ENCODE measurements at regions not wholly inside any gene's neighbourhood (a gene's known extent, or its start where the extent isn't known, plus 50 kb on each side); places are given as distances from the start of the nearest gene placed in this dataset.

DNA sequence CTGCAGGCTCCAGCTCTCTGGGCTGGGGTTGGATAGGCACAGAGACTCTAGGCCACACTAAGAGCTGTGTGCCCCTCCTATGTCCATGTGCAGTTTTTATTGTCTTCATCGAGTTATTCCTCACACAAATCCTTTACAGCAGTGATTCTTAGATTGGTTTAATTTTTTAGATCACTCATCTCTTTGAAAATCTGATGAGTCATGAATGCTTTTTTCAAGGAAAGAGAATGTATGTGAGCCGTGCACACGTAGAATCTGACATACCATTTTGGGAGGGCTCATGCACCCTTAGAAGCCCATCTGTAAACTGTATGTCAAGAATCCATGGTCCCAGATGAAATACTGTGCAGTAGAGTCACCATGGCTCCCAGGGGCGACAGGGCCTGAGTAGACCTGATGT lies 100.7 kb upstream of the S1PR3 start:
- no peak for FAIRE-seq
- H2AFZ ChIP-seq (ENCODE audit: low read depth, low read length) = no peak overlapping the region
- TF ChIP-seq, protein P1, sequence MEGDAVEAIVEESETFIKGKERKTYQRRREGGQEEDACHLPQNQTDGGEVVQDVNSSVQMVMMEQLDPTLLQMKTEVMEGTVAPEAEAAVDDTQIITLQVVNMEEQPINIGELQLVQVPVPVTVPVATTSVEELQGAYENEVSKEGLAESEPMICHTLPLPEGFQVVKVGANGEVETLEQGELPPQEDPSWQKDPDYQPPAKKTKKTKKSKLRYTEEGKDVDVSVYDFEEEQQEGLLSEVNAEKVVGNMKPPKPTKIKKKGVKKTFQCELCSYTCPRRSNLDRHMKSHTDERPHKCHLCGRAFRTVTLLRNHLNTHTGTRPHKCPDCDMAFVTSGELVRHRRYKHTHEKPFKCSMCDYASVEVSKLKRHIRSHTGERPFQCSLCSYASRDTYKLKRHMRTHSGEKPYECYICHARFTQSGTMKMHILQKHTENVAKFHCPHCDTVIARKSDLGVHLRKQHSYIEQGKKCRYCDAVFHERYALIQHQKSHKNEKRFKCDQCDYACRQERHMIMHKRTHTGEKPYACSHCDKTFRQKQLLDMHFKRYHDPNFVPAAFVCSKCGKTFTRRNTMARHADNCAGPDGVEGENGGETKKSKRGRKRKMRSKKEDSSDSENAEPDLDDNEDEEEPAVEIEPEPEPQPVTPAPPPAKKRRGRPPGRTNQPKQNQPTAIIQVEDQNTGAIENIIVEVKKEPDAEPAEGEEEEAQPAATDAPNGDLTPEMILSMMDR (IDR thresholded peaks at IDR 0.05; ENCODE audit: insufficient read depth, low read depth, low read length) = no peak
- no peak for TF ChIP-seq EZH2 (IDR thresholded peaks at IDR 0.05; ENCODE audit: insufficient read depth, low read length)
- H3K27ac ChIP-seq (ENCODE audit: low read depth, low read length) = no peak overlapping the region
- no peaks in the 10 kb centered on the region for H3K36me3 ChIP-seq (ENCODE audit: insufficient read depth, low read length)
- peaks cover 23% of the 10 kb centered on the region for H3K4me1 Mint-ChIP-seq (ENCODE audit: low read depth, unreplicated experiment)
- H3K9ac ChIP-seq (ENCODE audit: low read length) = no peak overlapping the region
- no peaks in the 10 kb centered on the region for H3K79me2 ChIP-seq (ENCODE audit: insufficient read depth, low read length)
- peak overlapping the region; percentile 20 for H3K4me2 ChIP-seq (ENCODE audit: low read length)
- no peaks in the 10 kb centered on the region for H3K9me3 Mint-ChIP-seq (ENCODE audit: unreplicated experiment)
- H3K36me3 Mint-ChIP-seq (ENCODE audit: low read depth, unreplicated experiment) = no peaks in the 10 kb centered on the region
- peaks cover 19% of the 10 kb centered on the region for H3K4me1 ChIP-seq (ENCODE audit: insufficient read depth, low read length)
- no peak overlapping the region for H3K27ac Mint-ChIP-seq (ENCODE audit: unreplicated experiment)
- no peaks in the 10 kb centered on the region for H3K27me3 Mint-ChIP-seq (ENCODE audit: low read depth, unreplicated experiment)
- peak; percentile 23 for DNase-seq (ENCODE audit: low read depth)
- no peak overlapping the region for H3K4me3 Mint-ChIP-seq (ENCODE audit: unreplicated experiment)
- no peaks in the 10 kb centered on the region for H3K9me3 ChIP-seq (ENCODE audit: insufficient read depth, low read depth, low read length)
- no peak overlapping the region for H3K4me3 ChIP-seq (ENCODE audit: insufficient read depth, low read depth, low read length)
- H3K27me3 ChIP-seq (ENCODE audit: insufficient read depth, low read length) = no peaks in the 10 kb centered on the region
- no peaks in the 10 kb centered on the region for H4K20me1 ChIP-seq (ENCODE audit: insufficient read depth, low read length)

DNA sequence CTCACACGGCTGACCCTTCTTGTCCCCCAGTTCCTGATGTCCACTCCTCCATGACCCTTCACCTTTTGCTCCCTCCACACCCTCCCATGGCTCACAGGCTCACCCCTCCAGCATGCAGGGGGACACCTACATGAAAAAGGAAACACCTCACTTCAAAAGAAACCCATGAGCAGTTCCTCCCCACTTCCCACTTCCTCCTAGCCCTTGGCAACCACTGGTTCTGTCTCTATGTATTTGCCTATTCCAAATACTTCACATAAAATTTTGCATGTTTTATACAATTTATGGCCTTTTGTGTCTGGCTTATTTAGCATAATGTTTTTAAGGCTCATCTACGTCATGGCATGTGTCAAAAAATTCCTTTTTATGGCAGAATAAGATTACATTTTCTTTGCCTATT lies 100.2 kb upstream of the S1PR3 start:
- Histone ChIP-seq H3K4me1 (ENCODE audit: insufficient read depth, low read length) (peaks cover 19% of the 10 kb centered on the region), H4K20me1 (ENCODE audit: insufficient read depth, low read length) (no peaks in the 10 kb centered on the region), H3K9me3 (ENCODE audit: insufficient read depth, low read depth, low read length) (no peaks in the 10 kb centered on the region), H3K36me3 (ENCODE audit: insufficient read depth, low read length) (no peaks in the 10 kb centered on the region), H3K27ac (ENCODE audit: low read depth, low read length) (no peak overlapping the region), H3K9ac (ENCODE audit: low read length) (no peak overlapping the region), H3K27me3 (ENCODE audit: insufficient read depth, low read length) (no peaks in the 10 kb centered on the region), H3K79me2 (ENCODE audit: insufficient read depth, low read length) (no peaks in the 10 kb centered on the region), H3K4me2 (ENCODE audit: low read length) (no peak overlapping the region), H3K4me3 (ENCODE audit: insufficient read depth, low read depth, low read length) (no peak overlapping the region), H2AFZ (ENCODE audit: low read depth, low read length) (no peak overlapping the region)
- Mint-ChIP-seq H3K36me3 (ENCODE audit: low read depth, unreplicated experiment) (no peaks in the 10 kb centered on the region), H3K4me1 (ENCODE audit: low read depth, unreplicated experiment) (peaks cover 23% of the 10 kb centered on the region), H3K27ac (ENCODE audit: unreplicated experiment) (no peak overlapping the region), H3K9me3 (ENCODE audit: unreplicated experiment) (no peaks in the 10 kb centered on the region), H3K4me3 (ENCODE audit: unreplicated experiment) (no peak overlapping the region), H3K27me3 (ENCODE audit: low read depth, unreplicated experiment) (no peaks in the 10 kb centered on the region)
- DNase-seq (ENCODE audit: low read depth) (no peak), FAIRE-seq (no peak)
- TF ChIP-seq, protein P1 (IDR thresholded peaks at IDR 0.05; ENCODE audit: insufficient read depth, low read depth, low read length) = no peak
- TF ChIP-seq EZH2 (IDR thresholded peaks at IDR 0.05; ENCODE audit: insufficient read depth, low read length) = no peak

DNA sequence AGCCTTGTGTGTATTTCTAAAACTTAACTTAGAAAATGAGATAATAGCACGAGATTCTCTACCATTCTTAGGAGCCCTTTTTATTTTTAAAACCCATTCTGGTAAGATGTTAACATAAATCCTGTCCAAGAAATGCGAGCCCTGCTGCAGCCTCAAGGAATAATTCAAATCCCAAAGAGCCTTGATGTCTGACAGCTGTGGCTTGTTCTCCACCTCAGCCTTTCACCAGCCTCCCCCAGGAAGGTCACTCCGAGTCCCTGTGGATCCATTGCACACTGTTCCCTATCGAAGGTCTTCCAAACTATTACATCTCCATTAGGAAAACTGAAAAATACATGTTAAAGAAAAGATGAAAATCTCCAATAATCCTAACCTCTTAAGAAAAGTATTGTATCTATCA lies 98.5 kb upstream of the S1PR3 start:
- Mint-ChIP-seq H3K4me1 (ENCODE audit: low read depth, unreplicated experiment) (peaks cover 23% of the 10 kb centered on the region), H3K27ac (ENCODE audit: unreplicated experiment) (no peak overlapping the region), H3K36me3 (ENCODE audit: low read depth, unreplicated experiment) (no peaks in the 10 kb centered on the region), H3K4me3 (ENCODE audit: unreplicated experiment) (no peak overlapping the region), H3K9me3 (ENCODE audit: unreplicated experiment) (no peaks in the 10 kb centered on the region), H3K27me3 (ENCODE audit: low read depth, unreplicated experiment) (no peaks in the 10 kb centered on the region)
- no peak for DNase-seq (ENCODE audit: low read depth)
- Histone ChIP-seq H3K4me3 (ENCODE audit: insufficient read depth, low read depth, low read length) (no peak overlapping the region), H3K27me3 (ENCODE audit: insufficient read depth, low read length) (no peaks in the 10 kb centered on the region), H3K4me1 (ENCODE audit: insufficient read depth, low read length) (peaks cover 19% of the 10 kb centered on the region), H3K4me2 (ENCODE audit: low read length) (no peak overlapping the region), H3K9me3 (ENCODE audit: insufficient read depth, low read depth, low read length) (no peaks in the 10 kb centered on the region), H2AFZ (ENCODE audit: low read depth, low read length) (no peak overlapping the region), H3K79me2 (ENCODE audit: insufficient read depth, low read length) (no peaks in the 10 kb centered on the region), H3K36me3 (ENCODE audit: insufficient read depth, low read length) (no peaks in the 10 kb centered on the region), H4K20me1 (ENCODE audit: insufficient read depth, low read length) (no peaks in the 10 kb centered on the region), H3K9ac (ENCODE audit: low read length) (no peak overlapping the region), H3K27ac (ENCODE audit: low read depth, low read length) (no peak overlapping the region)
- FAIRE-seq = no peak
- TF ChIP-seq EZH2 (IDR thresholded peaks at IDR 0.05; ENCODE audit: insufficient read depth, low read length) = no peak

All from astrocyte (in vitro differentiated cells and primary cell).